MM.1S (cell line): ENCODE measurements at regions not wholly inside any gene's neighbourhood (a gene's known extent, or its start where the extent isn't known, plus 50 kb on each side); places are given as distances from the start of the nearest gene placed in this dataset.

Experiments used
- CTCF ChIP-seq: fragments of 300-600 bp; sonication (generic); IDR thresholded peaks from 2 replicates; pipeline ENCODE4 v1.5.1; 2016; ENCODE audit warnings: antibody characterized with exemption, low read length, mixed read lengths
- EZH2 ChIP-seq: fragments of 300-600 bp; sonication (generic); optimal IDR thresholded peaks from 2 replicates; pipeline ENCODE3; 2017; ENCODE audit warnings: low read depth, mild to moderate bottlenecking, antibody characterized with exemption, low read length, mixed read lengths
- EZH2phosphoT487 ChIP-seq: fragments of 300-600 bp; sonication (generic); IDR thresholded peaks from 2 replicates; pipeline ENCODE4 v1.6.1; 2018; ENCODE audit warnings: antibody characterized with exemption, low read length

GRCh38 chr5:152137063-152137462, 212.4 kb upstream of the GLRA1 start:
- TF ChIP-seq CTCF: no peak
- no peak for TF ChIP-seq EZH2
- no peak for TF ChIP-seq EZH2phosphoT487
